ENCODE measurements at regions not wholly inside any gene's neighbourhood (a gene's known extent, or its start where the extent isn't known, plus 50 kb on each side); places are given as distances from the start of the nearest gene placed in this dataset.

GRCh38 chr6:167469101-167469500 lies 144.2 kb downstream of the TTLL2 start:
- H3K36me3 ChIP-seq (ENCODE audit: insufficient read depth, low read length), result no peaks in the 10 kb centered on the region
- no peaks in the 10 kb centered on the region for H3K79me2 ChIP-seq (ENCODE audit: insufficient read depth, low read length)
- H2AFZ ChIP-seq (ENCODE audit: low read depth, low read length), result no peak overlapping the region
- no peaks in the 10 kb centered on the region for H4K20me1 ChIP-seq (ENCODE audit: insufficient read depth, low read length)
- H3K4me1 ChIP-seq (ENCODE audit: insufficient read depth, low read length), result no peaks in the 10 kb centered on the region
- H3K9ac ChIP-seq (ENCODE audit: low read depth, low read length), result no peak overlapping the region
- no peak for TF ChIP-seq CTCF (IDR thresholded peaks at IDR 0.05; ENCODE audit: borderline replicate concordance, extremely low read depth, low read length, poor library complexity, severe bottlenecking)
- no peak for TF ChIP-seq EZH2 (IDR thresholded peaks at IDR 0.05; ENCODE audit: borderline replicate concordance, low read depth, low read length, severe bottlenecking)
- H3K4me2 ChIP-seq (ENCODE audit: insufficient read depth, low read length), result no peak overlapping the region
- H3K27me3 ChIP-seq (ENCODE audit: insufficient read depth, low read length, poor library complexity), result no peaks in the 10 kb centered on the region
- DNase-seq (no peak), ATAC-seq (ENCODE audit: insufficient read depth, low read depth) (no peak)
- no peak overlapping the region for H3K4me3 ChIP-seq (ENCODE audit: low read depth in 1 of 2, low read length in 2 of 2)
- H3K27ac ChIP-seq (ENCODE audit: low read length), result no peak overlapping the region
- no peaks in the 10 kb centered on the region for H3K9me3 ChIP-seq (ENCODE audit: insufficient read depth, low read length, severe bottlenecking)

GRCh38 chr6:167469672-167470071 lies 144.8 kb downstream of the TTLL2 start:
- H3K9me3 ChIP-seq (ENCODE audit: insufficient read depth, low read length, severe bottlenecking), result no peaks in the 10 kb centered on the region
- no peaks in the 10 kb centered on the region for H3K36me3 ChIP-seq (ENCODE audit: insufficient read depth, low read length)
- TF ChIP-seq EZH2 (IDR thresholded peaks at IDR 0.05; ENCODE audit: borderline replicate concordance, low read depth, low read length, severe bottlenecking), result no peak
- TF ChIP-seq CTCF (IDR thresholded peaks at IDR 0.05; ENCODE audit: borderline replicate concordance, extremely low read depth, low read length, poor library complexity, severe bottlenecking), result no peak
- no peak for ATAC-seq (ENCODE audit: insufficient read depth, low read depth)
- no peak overlapping the region for H3K4me3 ChIP-seq (ENCODE audit: low read depth in 1 of 2, low read length in 2 of 2)
- H2AFZ ChIP-seq (ENCODE audit: low read depth, low read length), result no peak overlapping the region
- H3K4me2 ChIP-seq (ENCODE audit: insufficient read depth, low read length), result no peak overlapping the region
- H3K27ac ChIP-seq (ENCODE audit: low read length), result no peak overlapping the region
- H3K27me3 ChIP-seq (ENCODE audit: insufficient read depth, low read length, poor library complexity), result no peaks in the 10 kb centered on the region
- H3K9ac ChIP-seq (ENCODE audit: low read depth, low read length), result no peak overlapping the region
- no peaks in the 10 kb centered on the region for H3K79me2 ChIP-seq (ENCODE audit: insufficient read depth, low read length)
- H4K20me1 ChIP-seq (ENCODE audit: insufficient read depth, low read length), result no peaks in the 10 kb centered on the region
- DNase-seq, result no peak
- H3K4me1 ChIP-seq (ENCODE audit: insufficient read depth, low read length), result no peaks in the 10 kb centered on the region

- no peak overlapping the region for H3K9ac ChIP-seq (ENCODE audit: low read depth, low read length)
- ATAC-seq (ENCODE audit: insufficient read depth, low read depth) (no peak), DNase-seq (no peak)
- no peaks in the 10 kb centered on the region for H3K9me3 ChIP-seq (ENCODE audit: insufficient read depth, low read length, severe bottlenecking)
- no peaks in the 10 kb centered on the region for H3K27me3 ChIP-seq (ENCODE audit: insufficient read depth, low read length, poor library complexity)
- TF ChIP-seq EZH2 (IDR thresholded peaks at IDR 0.05; ENCODE audit: borderline replicate concordance, low read depth, low read length, severe bottlenecking) (no peak), CTCF (IDR thresholded peaks at IDR 0.05; ENCODE audit: borderline replicate concordance, extremely low read depth, low read length, poor library complexity, severe bottlenecking) (no peak)
- no peaks in the 10 kb centered on the region for H4K20me1 ChIP-seq (ENCODE audit: insufficient read depth, low read length)
- H3K4me2 ChIP-seq (ENCODE audit: insufficient read depth, low read length), result no peak overlapping the region
- no peak overlapping the region for H3K4me3 ChIP-seq (ENCODE audit: low read depth in 1 of 2, low read length in 2 of 2)
- H3K27ac ChIP-seq (ENCODE audit: low read length), result no peak overlapping the region
- no peak overlapping the region for H2AFZ ChIP-seq (ENCODE audit: low read depth, low read length)
- H3K36me3 ChIP-seq (ENCODE audit: insufficient read depth, low read length), result no peaks in the 10 kb centered on the region
- no peaks in the 10 kb centered on the region for H3K4me1 ChIP-seq (ENCODE audit: insufficient read depth, low read length)
- no peaks in the 10 kb centered on the region for H3K79me2 ChIP-seq (ENCODE audit: insufficient read depth, low read length)
These were observed 145.4 kb downstream of the TTLL2 start for GRCh38 chr6:167470101-167470835.
